Fibroblast of pulmonary artery (primary cell): ENCODE measurements at regions not wholly inside any gene's neighbourhood (a gene's known extent, or its start where the extent isn't known, plus 50 kb on each side); places are given as distances from the start of the nearest gene placed in this dataset.

ENCODE experiments used
- DNase-seq: peaks from one replicate; pipeline ENCODE4 v3.0.0-alpha.2; 2010; ENCODE audit warnings: low read depth
- H3K4me3 ChIP-seq: replicated peaks from 2 replicates; pipeline ENCODE4 v1.5.1; 2011; ENCODE audit warnings: low read depth, mild to moderate bottlenecking, control low read depth, low read length, moderate library complexity
- TF ChIP-seq, protein P1 (sequence below): IDR thresholded peaks from 2 replicates; pipeline ENCODE4 v1.5.1; 2011; ENCODE audit warnings: mild to moderate bottlenecking, control low read depth, low read length, inconsistent platforms; ENCODE audit errors: missing control alignments

DNA sequence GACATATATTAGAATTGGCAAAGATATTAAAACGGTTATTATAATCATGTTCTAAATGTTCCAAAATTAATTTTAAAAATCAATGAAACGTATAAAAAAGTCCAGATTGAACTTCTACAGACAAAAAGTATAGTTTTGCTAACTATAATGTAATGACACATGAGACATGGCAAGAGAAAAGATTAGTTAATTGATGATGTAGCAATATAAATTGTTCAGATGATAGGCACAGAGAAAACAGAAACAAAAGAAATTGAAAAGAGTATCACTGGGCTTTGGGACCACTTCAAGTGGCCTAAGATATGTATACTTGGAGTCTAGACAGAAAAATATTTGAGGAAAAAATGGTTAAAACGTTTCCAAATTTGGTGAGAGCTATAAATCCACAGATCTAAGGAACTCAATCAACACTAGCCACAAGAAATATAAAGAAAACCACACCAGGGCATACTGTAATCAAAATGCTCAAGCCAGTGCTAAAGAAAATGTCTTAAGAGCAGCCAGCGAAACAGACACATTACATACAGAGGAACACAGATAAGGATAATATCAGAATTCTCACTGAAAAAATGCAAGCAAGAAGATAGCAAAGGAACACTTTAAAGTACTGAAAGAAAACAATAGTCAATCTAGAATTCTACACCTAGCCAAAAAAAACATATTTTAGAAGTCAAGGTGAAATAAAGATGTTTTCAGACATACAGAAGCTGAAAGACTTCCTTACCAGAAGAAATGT lies 172.6 kb upstream of the FOXQ1 start:
- DNase-seq: no peak
- TF ChIP-seq, protein P1, sequence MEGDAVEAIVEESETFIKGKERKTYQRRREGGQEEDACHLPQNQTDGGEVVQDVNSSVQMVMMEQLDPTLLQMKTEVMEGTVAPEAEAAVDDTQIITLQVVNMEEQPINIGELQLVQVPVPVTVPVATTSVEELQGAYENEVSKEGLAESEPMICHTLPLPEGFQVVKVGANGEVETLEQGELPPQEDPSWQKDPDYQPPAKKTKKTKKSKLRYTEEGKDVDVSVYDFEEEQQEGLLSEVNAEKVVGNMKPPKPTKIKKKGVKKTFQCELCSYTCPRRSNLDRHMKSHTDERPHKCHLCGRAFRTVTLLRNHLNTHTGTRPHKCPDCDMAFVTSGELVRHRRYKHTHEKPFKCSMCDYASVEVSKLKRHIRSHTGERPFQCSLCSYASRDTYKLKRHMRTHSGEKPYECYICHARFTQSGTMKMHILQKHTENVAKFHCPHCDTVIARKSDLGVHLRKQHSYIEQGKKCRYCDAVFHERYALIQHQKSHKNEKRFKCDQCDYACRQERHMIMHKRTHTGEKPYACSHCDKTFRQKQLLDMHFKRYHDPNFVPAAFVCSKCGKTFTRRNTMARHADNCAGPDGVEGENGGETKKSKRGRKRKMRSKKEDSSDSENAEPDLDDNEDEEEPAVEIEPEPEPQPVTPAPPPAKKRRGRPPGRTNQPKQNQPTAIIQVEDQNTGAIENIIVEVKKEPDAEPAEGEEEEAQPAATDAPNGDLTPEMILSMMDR: no peak
- H3K4me3 ChIP-seq: no peak overlapping the region

DNA sequence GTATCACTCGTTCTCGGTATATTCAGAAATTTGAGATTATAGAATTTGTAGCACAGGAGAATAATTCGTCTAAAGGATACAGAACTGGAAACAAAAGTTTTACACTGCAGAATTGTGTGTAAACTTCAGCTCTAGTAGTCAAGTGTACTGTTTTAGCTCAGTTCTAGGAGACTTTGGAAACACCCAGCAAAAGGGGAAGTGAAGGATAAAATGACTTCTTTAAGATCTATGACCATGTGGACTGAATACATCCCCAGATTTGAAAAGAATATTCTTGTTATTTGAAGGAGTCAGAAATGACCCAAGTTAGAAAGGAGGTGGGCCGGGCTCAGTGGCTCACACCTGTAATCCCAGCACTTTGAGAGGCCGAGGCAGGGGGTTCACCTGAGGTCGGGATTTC lies 174.0 kb upstream of the FOXQ1 start:
- DNase-seq: no peak
- TF ChIP-seq, protein P1: no peak
- no peak overlapping the region for H3K4me3 ChIP-seq

DNA sequence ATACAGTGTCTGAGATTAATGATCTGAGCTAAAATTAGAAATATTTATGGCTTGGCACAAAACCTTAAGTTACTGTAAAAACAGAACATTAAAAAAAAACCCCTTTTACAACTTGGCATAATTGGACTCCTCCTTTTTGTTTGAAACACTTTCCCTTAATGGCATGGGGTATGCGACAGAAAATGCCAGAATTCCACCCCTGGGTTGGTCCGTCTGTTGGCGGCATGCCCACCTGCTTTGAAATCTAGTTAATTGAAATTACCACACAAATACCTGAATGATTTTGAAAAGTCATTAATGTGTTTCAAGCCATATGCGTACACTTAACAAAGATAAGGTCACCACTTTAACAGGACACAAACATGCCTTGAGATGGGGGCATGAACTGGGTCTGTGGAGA lies 175.1 kb upstream of the FOXQ1 start:
- DNase-seq: no peak
- TF ChIP-seq, protein P1: no peak
- no peak overlapping the region for H3K4me3 ChIP-seq

- DNase-seq: no peak
- no peak overlapping the region for H3K4me3 ChIP-seq
- TF ChIP-seq, protein P1: no peak
Observed at GRCh38 chr6:1136415-1136774, 175.5 kb upstream of the FOXQ1 start.

GRCh38 chr6:1135726-1136414 lies 176.0 kb upstream of the FOXQ1 start:
- no peak overlapping the region for H3K4me3 ChIP-seq
- TF ChIP-seq, protein P1: no peak
- no peak for DNase-seq

DNA sequence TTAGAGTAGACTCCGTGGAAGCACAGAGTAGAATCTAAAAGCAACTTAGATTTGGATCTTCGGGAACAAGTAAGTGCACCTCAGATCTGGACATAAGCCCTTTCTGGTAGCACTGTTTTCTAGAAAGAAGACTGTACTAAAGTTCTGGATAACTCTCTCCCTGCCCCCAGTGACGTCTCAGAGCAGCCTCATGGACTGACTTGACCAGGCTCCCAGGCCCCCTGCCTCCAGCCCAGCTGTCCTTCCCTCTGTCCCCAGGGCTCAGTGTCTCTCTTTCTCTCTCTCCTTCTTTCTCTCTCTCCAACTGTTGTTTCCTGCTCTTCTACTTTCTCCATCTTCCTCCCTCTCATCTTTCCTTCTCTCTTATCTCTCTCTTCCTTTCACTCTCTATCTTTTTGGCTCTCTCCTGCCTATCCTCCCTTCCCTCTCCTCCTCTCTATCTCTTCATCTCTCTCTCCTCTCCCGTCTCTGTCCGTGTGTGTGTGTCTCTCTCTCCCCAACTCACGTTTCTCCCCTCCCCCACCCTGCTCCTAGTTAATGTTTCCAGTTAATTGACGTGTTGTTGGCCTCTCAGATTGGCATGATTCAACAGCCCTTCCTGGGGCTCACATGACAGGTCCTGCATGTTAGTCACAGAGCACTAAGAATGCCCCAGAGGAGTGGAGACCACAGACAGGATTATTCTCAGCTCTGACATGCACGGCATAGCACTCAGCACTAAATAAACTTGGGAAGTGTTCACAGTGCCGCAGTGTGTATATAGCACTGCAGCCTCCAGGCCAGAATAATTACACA lies 180.4 kb upstream of the FOXQ1 start:
- no peak for DNase-seq

More for the DNA sequence above, 180.4 kb upstream of the FOXQ1 start:
- no peak overlapping the region for H3K4me3 ChIP-seq
- TF ChIP-seq, protein P1: no peak
